A673 (cell line): ENCODE measurements at regions not wholly inside any gene's neighbourhood (a gene's known extent, or its start where the extent isn't known, plus 50 kb on each side); places are given as distances from the start of the nearest gene placed in this dataset.

Source experiments
- BruUV-seq: library from RNA; stranded (reverse); fragments of 400-500 nt; replicated peaks from 2 replicates; lab custom pipeline; 2021; lab: Mats Ljungman, UMichigan
- CTCF ChIA-PET: fragments of 300-600 bp; sonication (Branson Sonifier 250); formaldehyde crosslinking; loops from one replicate; lab custom pipeline; 2022; ENCODE audit warnings: antibody characterized with exemption; lab: Charles Lee
- POLR2A ChIA-PET: fragments of 300-600 bp; sonication (Branson Sonifier 250); formaldehyde crosslinking; loops from one replicate; lab custom pipeline; 2022; ENCODE audit warnings: antibody characterized with exemption; ENCODE audit not compliant: low non-redundant PET; lab: Charles Lee
- DNase-seq: peaks from one replicate; pipeline ENCODE4 v3.0.0-alpha.2; 2015; ENCODE audit warnings: low spot score
- H3K27ac ChIP-seq: fragments of 200-600 bp; sonication (generic); 2 replicates; pipeline ENCODE4 v1.5.1; 2016; ENCODE audit warnings: mixed run types, low read depth, mild to moderate bottlenecking, mixed read lengths, antibody characterized with exemption, low read length; ENCODE audit not compliant: poor library complexity, severe bottlenecking
- H3K27me3 ChIP-seq: fragments of 200-600 bp; sonication (generic); replicated peaks from 2 replicates; pipeline ENCODE4 v1.6.1; 2017; ENCODE audit warnings: mixed run types, low read depth, mild to moderate bottlenecking, mixed read lengths, antibody characterized with exemption, low read length; ENCODE audit not compliant: insufficient read depth, poor library complexity
- H3K36me3 ChIP-seq: fragments of 200-600 bp; sonication (generic); 2 replicates; pipeline ENCODE4 v1.6.1; 2016; ENCODE audit warnings: mixed run types, mild to moderate bottlenecking, mixed read lengths, antibody characterized with exemption, low read length; ENCODE audit not compliant: insufficient read depth, poor library complexity, severe bottlenecking
- H3K4me1 ChIP-seq: fragments of 200-600 bp; sonication (generic); 2 replicates; pipeline ENCODE4 v1.6.1; 2017; ENCODE audit warnings: mixed run types, mild to moderate bottlenecking, mixed read lengths, antibody characterized with exemption, low read length; ENCODE audit not compliant: insufficient read depth, poor library complexity, severe bottlenecking
- H3K4me3 ChIP-seq: fragments of 200-600 bp; sonication (generic); 2 replicates; pipeline ENCODE4 v1.5.1; 2016; ENCODE audit warnings: low read depth, mixed run types, mild to moderate bottlenecking, mixed read lengths, low read length; ENCODE audit not compliant: poor library complexity, severe bottlenecking
- H3K9me3 ChIP-seq: fragments of 200-600 bp; sonication (generic); 2 replicates; pipeline ENCODE4 v1.6.1; 2016; ENCODE audit warnings: mixed run types, low read depth, mild to moderate bottlenecking, mixed read lengths, antibody characterized with exemption, low read length; ENCODE audit not compliant: poor library complexity, severe bottlenecking
- CTCF ChIP-seq: fragments of 300-800, 200-600 bp; sonication (generic); conservative IDR thresholded peaks from 2 replicates; pipeline ENCODE4 v1.5.1; 2017; ENCODE audit warnings: low read depth, mild to moderate bottlenecking, antibody characterized with exemption, low read length, moderate library complexity, mixed read lengths
- EZH2 ChIP-seq: fragments of 200-600 bp; sonication (generic); IDR thresholded peaks from 2 replicates; pipeline ENCODE4 v1.6.1; 2017; ENCODE audit warnings: borderline replicate concordance, low read depth, mild to moderate bottlenecking, mixed read lengths, antibody characterized with exemption, low read length; ENCODE audit not compliant: poor library complexity, severe bottlenecking
- intact Hi-C: fragments of 100-400 bp; cut with micrococcal nuclease; formaldehyde crosslinking; loops from one replicate; pipeline ENCODE4 v1.10.0; 2022; ENCODE audit not compliant: unreplicated experiment

DNA sequence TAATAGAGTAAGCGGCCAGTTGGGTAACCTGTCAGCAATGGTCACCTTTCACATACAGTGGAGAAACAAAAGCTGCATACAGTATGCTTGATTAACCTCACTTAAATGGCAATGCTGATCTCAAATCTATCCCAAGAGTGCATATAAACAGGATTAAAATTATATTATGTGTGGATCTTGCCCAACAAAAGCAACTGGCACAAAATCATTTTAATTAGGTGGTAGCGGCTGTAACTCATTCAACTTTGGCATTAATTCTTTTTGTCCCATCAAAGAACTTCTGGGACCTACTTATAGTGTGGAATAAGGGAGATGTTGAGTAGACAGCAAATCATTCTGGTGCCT, 167.8 kb upstream of the VRK2 start:
- intact Hi-C loops = no loop called here
- Histone ChIP-seq H3K9me3 (no peaks in the 10 kb centered on the region), H3K4me1 (no peaks in the 10 kb centered on the region), H3K27me3 (no peaks in the 10 kb centered on the region), H3K27ac (no peak overlapping the region), H3K36me3 (no peaks in the 10 kb centered on the region), H3K4me3 (no peak overlapping the region)
- ChIA-PET POLR2A (no interaction called here), CTCF (no interaction called here)
- no TSS peak for BruUV-seq
- no peak for TF ChIP-seq EZH2
- no peak for TF ChIP-seq CTCF
- DNase-seq = no peak

- Histone ChIP-seq H3K9me3 (no peaks in the 10 kb centered on the region), H3K36me3 (no peaks in the 10 kb centered on the region), H3K27ac (no peak overlapping the region), H3K4me1 (no peaks in the 10 kb centered on the region), H3K4me3 (no peak overlapping the region), H3K27me3 (no peaks in the 10 kb centered on the region)
- intact Hi-C loops = no loop called here
- no peak for DNase-seq
- BruUV-seq = no TSS peak
- ChIA-PET CTCF (no interaction called here), POLR2A (no interaction called here)
- TF ChIP-seq EZH2 = no peak
- TF ChIP-seq CTCF = no peak
Observed at GRCh38 chr2:57880446-57880845, 166.2 kb upstream of the VRK2 start.

DNA sequence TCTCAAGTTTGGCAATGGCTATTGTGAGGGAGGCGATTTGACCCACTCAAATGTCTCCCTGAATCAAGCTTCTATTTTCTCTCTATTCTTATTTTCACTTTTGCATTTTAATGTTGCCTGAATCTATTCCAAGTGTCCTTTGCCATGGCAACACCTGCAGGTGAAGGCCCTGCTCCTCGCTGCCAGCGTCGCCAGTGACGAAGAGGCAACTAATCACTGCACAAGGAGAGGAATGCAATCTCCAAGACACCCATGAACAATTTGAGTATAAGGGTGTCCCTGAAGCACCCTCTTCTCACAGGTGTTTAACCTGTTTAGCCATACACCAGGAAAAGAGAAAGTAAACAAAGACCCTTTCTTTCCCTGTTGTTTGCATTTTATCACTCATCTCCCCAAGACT, 165.6 kb upstream of the VRK2 start:
- Histone ChIP-seq H3K4me1 (no peaks in the 10 kb centered on the region), H3K4me3 (no peak overlapping the region), H3K27ac (no peak overlapping the region), H3K27me3 (no peaks in the 10 kb centered on the region), H3K36me3 (no peaks in the 10 kb centered on the region), H3K9me3 (no peaks in the 10 kb centered on the region)
- intact Hi-C loops = no loop called here
- TF ChIP-seq CTCF (no peak), EZH2 (no peak)
- POLR2A ChIA-PET = no interaction called here
- DNase-seq = no peak
- no TSS peak for BruUV-seq
- CTCF ChIA-PET = no interaction called here
